ENCODE measurements at regions not wholly inside any gene's neighbourhood (a gene's known extent, or its start where the extent isn't known, plus 50 kb on each side); places are given as distances from the start of the nearest gene placed in this dataset.

- no peak overlapping the region for H3K9ac ChIP-seq (ENCODE audit: insufficient read length)
- H3K4me3 ChIP-seq, result no peak overlapping the region
- DNase-seq (ENCODE audit: low read depth, low spot score), result no peak
- TF ChIP-seq POLR2AphosphoS5 (IDR thresholded peaks at IDR 0.05; ENCODE audit: borderline replicate concordance, low read depth, low read length) (no peak), FOXP2 (optimal IDR thresholded peaks at IDR 0.05; ENCODE audit: control extremely low read depth, extremely low read length, insufficient read depth) (no peak), EZH2 (IDR thresholded peaks at IDR 0.05) (no peak)
- no peak overlapping the region for H3K27ac ChIP-seq
- H3K9me3 ChIP-seq (ENCODE audit: low read depth, low read length), result no peaks in the 10 kb centered on the region
- H3K36me3 ChIP-seq (ENCODE audit: insufficient read depth, low read length), result no peaks in the 10 kb centered on the region
Observed at GRCh38 chr18:24862201-24862816, 401.9 kb downstream of the HRH4 start.

DNA sequence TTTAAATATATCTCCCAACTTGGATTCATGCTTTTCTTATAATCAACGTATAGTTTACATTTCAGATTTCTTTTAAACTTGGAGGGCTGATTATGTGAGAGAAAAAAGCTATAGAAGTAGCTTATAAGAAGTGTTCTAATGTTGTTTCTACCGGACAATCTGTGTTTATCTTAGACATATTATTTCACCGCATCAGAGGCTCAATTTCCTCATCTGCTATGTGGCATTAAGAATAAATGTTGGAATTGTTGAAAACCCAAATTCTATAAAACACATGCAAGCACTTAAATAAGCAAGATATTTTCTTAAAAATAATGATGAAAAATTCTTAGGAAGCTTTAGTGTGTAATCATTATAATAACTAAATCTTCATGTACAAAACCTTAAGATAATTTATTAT, 407.9 kb downstream of the HRH4 start:
- TF ChIP-seq POLR2AphosphoS5 (IDR thresholded peaks at IDR 0.05; ENCODE audit: borderline replicate concordance, low read depth, low read length) (no peak), FOXP2 (optimal IDR thresholded peaks at IDR 0.05; ENCODE audit: control extremely low read depth, extremely low read length, insufficient read depth) (no peak), EZH2 (IDR thresholded peaks at IDR 0.05) (no peak)
- no peak overlapping the region for H3K9ac ChIP-seq (ENCODE audit: insufficient read length)
- H3K4me3 ChIP-seq, result no peak overlapping the region
- no peaks in the 10 kb centered on the region for H3K9me3 ChIP-seq (ENCODE audit: low read depth, low read length)
- H3K27ac ChIP-seq, result no peak overlapping the region
- no peak for DNase-seq (ENCODE audit: low read depth, low spot score)
- H3K36me3 ChIP-seq (ENCODE audit: insufficient read depth, low read length), result no peaks in the 10 kb centered on the region

DNA sequence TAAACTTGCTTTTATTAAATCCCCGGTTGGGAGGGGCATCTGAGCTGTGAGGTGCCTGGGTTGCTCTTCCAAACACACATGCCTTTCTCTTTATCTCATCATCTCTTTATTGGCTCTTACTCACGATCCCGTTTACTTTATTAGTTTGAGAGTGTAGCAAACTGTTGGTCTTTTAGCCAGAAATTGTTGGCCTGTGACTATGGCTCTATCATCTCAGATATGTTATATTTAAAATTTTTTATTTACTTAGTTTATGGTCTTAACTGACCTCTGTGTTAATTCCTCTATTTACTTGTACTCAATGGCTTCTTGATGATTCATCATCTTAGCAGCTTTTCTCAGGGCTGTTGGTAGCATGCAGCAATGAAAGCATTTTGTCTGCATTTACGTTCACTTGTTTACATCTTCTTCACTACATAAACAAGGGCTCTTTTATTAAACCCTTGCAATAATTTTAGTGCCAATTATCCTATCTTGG, 408.4 kb downstream of the HRH4 start:
- Histone ChIP-seq H3K27ac (no peak overlapping the region), H3K9ac (ENCODE audit: insufficient read length) (no peak overlapping the region), H3K9me3 (ENCODE audit: low read depth, low read length) (no peaks in the 10 kb centered on the region), H3K36me3 (ENCODE audit: insufficient read depth, low read length) (no peaks in the 10 kb centered on the region), H3K4me3 (no peak overlapping the region)
- no peak for TF ChIP-seq EZH2 (IDR thresholded peaks at IDR 0.05)
- TF ChIP-seq POLR2AphosphoS5 (IDR thresholded peaks at IDR 0.05; ENCODE audit: borderline replicate concordance, low read depth, low read length), result no peak
- TF ChIP-seq FOXP2 (optimal IDR thresholded peaks at IDR 0.05; ENCODE audit: control extremely low read depth, extremely low read length, insufficient read depth), result no peak
- DNase-seq (ENCODE audit: low read depth, low spot score), result no peak

DNA sequence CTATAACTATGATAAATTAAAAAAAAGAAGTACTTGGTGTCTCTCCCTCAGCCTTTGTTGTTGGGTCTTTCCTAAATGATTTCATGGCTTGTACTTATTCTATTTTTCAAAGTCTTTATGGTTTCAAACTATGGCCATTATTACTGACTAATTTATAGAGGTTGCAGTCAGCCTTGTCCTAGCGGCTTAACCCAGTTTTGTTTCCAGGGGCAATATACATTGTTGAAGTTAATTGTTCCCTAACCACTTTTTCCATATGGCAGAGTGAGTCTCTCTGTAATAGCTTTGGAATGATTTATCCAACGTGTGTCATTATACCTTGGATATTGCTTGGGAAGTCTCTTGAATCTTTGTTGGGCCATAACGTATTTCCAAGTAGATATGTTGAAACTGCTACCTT, 408.8 kb downstream of the HRH4 start:
- no peak overlapping the region for H3K4me3 ChIP-seq
- H3K9me3 ChIP-seq (ENCODE audit: low read depth, low read length), result no peaks in the 10 kb centered on the region
- DNase-seq (ENCODE audit: low read depth, low spot score), result no peak
- TF ChIP-seq POLR2AphosphoS5 (IDR thresholded peaks at IDR 0.05; ENCODE audit: borderline replicate concordance, low read depth, low read length), result no peak
- TF ChIP-seq FOXP2 (optimal IDR thresholded peaks at IDR 0.05; ENCODE audit: control extremely low read depth, extremely low read length, insufficient read depth), result no peak
- TF ChIP-seq EZH2 (IDR thresholded peaks at IDR 0.05), result no peak
- no peaks in the 10 kb centered on the region for H3K36me3 ChIP-seq (ENCODE audit: insufficient read depth, low read length)
- H3K9ac ChIP-seq (ENCODE audit: insufficient read length), result no peak overlapping the region
- no peak overlapping the region for H3K27ac ChIP-seq

GRCh38 chr18:24875286-24875685, 414.8 kb downstream of the HRH4 start:
- Histone ChIP-seq H3K4me3 (no peak overlapping the region), H3K9me3 (ENCODE audit: low read depth, low read length) (no peaks in the 10 kb centered on the region), H3K27ac (no peak overlapping the region), H3K36me3 (ENCODE audit: insufficient read depth, low read length) (no peaks in the 10 kb centered on the region), H3K9ac (ENCODE audit: insufficient read length) (no peak overlapping the region)
- no peak for DNase-seq (ENCODE audit: low read depth, low spot score)
- TF ChIP-seq FOXP2 (optimal IDR thresholded peaks at IDR 0.05; ENCODE audit: control extremely low read depth, extremely low read length, insufficient read depth), result no peak
- no peak for TF ChIP-seq EZH2 (IDR thresholded peaks at IDR 0.05)
- no peak for TF ChIP-seq POLR2AphosphoS5 (IDR thresholded peaks at IDR 0.05; ENCODE audit: borderline replicate concordance, low read depth, low read length)

- TF ChIP-seq FOXP2 (optimal IDR thresholded peaks at IDR 0.05; ENCODE audit: control extremely low read depth, extremely low read length, insufficient read depth), result no peak
- TF ChIP-seq EZH2 (IDR thresholded peaks at IDR 0.05), result no peak
- no peak for TF ChIP-seq POLR2AphosphoS5 (IDR thresholded peaks at IDR 0.05; ENCODE audit: borderline replicate concordance, low read depth, low read length)
- H3K36me3 ChIP-seq (ENCODE audit: insufficient read depth, low read length), result no peaks in the 10 kb centered on the region
- no peak for DNase-seq (ENCODE audit: low read depth, low spot score)
- no peak overlapping the region for H3K27ac ChIP-seq
- H3K4me3 ChIP-seq, result no peak overlapping the region
- H3K9me3 ChIP-seq (ENCODE audit: low read depth, low read length), result no peaks in the 10 kb centered on the region
- H3K9ac ChIP-seq (ENCODE audit: insufficient read length), result no peak overlapping the region
Observed at GRCh38 chr18:24875777-24876176, 415.3 kb downstream of the HRH4 start.

GRCh38 chr18:24876266-24876665, 415.8 kb downstream of the HRH4 start:
- TF ChIP-seq FOXP2 (optimal IDR thresholded peaks at IDR 0.05; ENCODE audit: control extremely low read depth, extremely low read length, insufficient read depth), result no peak
- no peak for TF ChIP-seq POLR2AphosphoS5 (IDR thresholded peaks at IDR 0.05; ENCODE audit: borderline replicate concordance, low read depth, low read length)
- TF ChIP-seq EZH2 (IDR thresholded peaks at IDR 0.05), result no peak

DNA sequence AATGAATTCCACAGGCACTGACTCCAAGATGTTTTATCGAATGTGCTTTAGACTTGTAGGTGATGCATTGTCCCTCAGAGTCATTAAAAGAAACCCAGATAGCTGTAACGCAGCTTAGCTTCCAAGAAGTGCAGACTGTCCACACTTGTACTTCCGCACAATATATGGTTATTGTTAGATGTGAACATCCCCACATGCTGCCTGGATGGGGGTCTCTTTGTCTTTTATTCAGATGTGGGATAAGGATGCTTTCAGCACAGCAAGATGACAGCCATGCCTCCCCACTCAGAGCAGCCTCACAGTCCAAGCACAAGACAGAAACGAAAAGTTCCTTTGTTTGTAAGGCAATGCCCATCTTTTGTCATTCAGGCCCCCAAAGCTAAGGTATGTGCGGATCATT, 416.6 kb downstream of the HRH4 start:
- Histone ChIP-seq H3K27ac (no peak overlapping the region), H3K4me3 (no peak overlapping the region), H3K9ac (ENCODE audit: insufficient read length) (no peak overlapping the region), H3K9me3 (ENCODE audit: low read depth, low read length) (no peaks in the 10 kb centered on the region), H3K36me3 (ENCODE audit: insufficient read depth, low read length) (no peaks in the 10 kb centered on the region)
- TF ChIP-seq EZH2 (IDR thresholded peaks at IDR 0.05), result no peak
- no peak for TF ChIP-seq POLR2AphosphoS5 (IDR thresholded peaks at IDR 0.05; ENCODE audit: borderline replicate concordance, low read depth, low read length)
- TF ChIP-seq FOXP2 (optimal IDR thresholded peaks at IDR 0.05; ENCODE audit: control extremely low read depth, extremely low read length, insufficient read depth), result no peak
- DNase-seq (ENCODE audit: low read depth, low spot score), result no peak

More at GRCh38 chr18:24876266-24876665, 415.8 kb downstream of the HRH4 start:
- H3K36me3 ChIP-seq (ENCODE audit: insufficient read depth, low read length), result no peaks in the 10 kb centered on the region
- H3K4me3 ChIP-seq, result no peak overlapping the region
- no peak for DNase-seq (ENCODE audit: low read depth, low spot score)
- H3K27ac ChIP-seq, result no peak overlapping the region
- H3K9me3 ChIP-seq (ENCODE audit: low read depth, low read length), result no peaks in the 10 kb centered on the region
- no peak overlapping the region for H3K9ac ChIP-seq (ENCODE audit: insufficient read length)

DNA sequence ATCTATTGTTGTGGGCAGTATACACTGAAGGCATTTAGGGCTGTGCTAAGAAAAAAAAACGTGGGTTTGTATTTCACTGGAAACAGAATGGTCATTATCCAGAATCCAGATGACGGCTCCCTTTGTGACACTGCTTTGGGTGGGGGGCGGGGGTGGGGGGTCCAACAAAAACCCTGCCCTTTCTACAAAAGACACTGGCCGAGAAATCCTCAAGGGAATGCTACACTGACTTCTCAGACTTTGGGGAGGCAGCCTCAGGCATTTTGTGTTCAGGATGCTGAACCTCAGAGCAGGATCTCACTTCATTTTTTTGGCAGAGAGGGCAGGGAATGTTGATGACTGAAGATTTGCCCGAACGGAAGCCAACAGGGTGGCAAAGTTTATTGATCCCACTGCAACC, 417.1 kb downstream of the HRH4 start:
- no peak overlapping the region for H3K4me3 ChIP-seq
- H3K9ac ChIP-seq (ENCODE audit: insufficient read length), result no peak overlapping the region
- no peak overlapping the region for H3K27ac ChIP-seq
- H3K36me3 ChIP-seq (ENCODE audit: insufficient read depth, low read length), result no peaks in the 10 kb centered on the region
- DNase-seq (ENCODE audit: low read depth, low spot score), result no peak
- TF ChIP-seq EZH2 (IDR thresholded peaks at IDR 0.05) (no peak), FOXP2 (optimal IDR thresholded peaks at IDR 0.05; ENCODE audit: control extremely low read depth, extremely low read length, insufficient read depth) (no peak), POLR2AphosphoS5 (IDR thresholded peaks at IDR 0.05; ENCODE audit: borderline replicate concordance, low read depth, low read length) (no peak)
- H3K9me3 ChIP-seq (ENCODE audit: low read depth, low read length), result no peaks in the 10 kb centered on the region
